NB4 (cell line): ENCODE measurements at regions not wholly inside any gene's neighbourhood (a gene's known extent, or its start where the extent isn't known, plus 50 kb on each side); places are given as distances from the start of the nearest gene placed in this dataset.

Experiments used
- DNase-seq: peaks from one replicate; pipeline ENCODE4 v3.0.0; 2010; ENCODE audit warnings: low read depth
- H3K4me3 ChIP-seq: one replicate; pipeline ENCODE4 v1.5.1; 2011; ENCODE audit warnings: mild to moderate bottlenecking, low read depth, low read length, moderate library complexity
- MYC ChIP-seq: IDR thresholded peaks from 2 replicates; pipeline ENCODE4 v1.6.1; 2011; ENCODE audit warnings: low read depth, low read length
- POLR2A ChIP-seq: IDR thresholded peaks from 2 replicates; pipeline ENCODE4 v1.6.1; 2011; ENCODE audit warnings: mild to moderate bottlenecking; ENCODE audit not compliant: insufficient read length; ENCODE audit errors: extremely low read depth
- TF ChIP-seq, protein P1 (sequence below): IDR thresholded peaks from 2 replicates; pipeline ENCODE4 v1.6.1; 2011; ENCODE audit warnings: low read depth, low read length
- TF ChIP-seq, protein P2 (sequence below): IDR thresholded peaks from one replicate; pipeline ENCODE4 v1.5.1; 2012; ENCODE audit warnings: low read depth, low read length

DNA sequence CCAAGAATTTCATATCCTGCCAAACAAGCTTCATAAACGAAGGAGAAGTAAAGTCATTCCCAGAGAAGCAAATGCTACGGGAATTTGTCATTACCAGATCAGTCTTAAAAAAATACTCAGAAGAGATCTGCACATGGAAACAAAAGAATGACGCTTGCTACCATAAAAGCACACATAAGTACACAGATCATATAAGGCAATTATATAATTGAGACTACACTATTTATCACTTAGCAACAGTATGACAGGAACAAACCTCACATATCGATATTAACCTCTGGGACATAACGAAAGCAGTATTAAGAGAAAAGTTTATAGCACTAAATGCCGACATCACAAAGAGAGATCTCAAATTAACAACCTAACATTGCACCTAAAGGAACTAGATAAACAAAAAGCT lies 67.6 kb upstream of the TMEM200A start:
- TF ChIP-seq POLR2A (no peak), MYC (no peak)
- TF ChIP-seq, protein P1, sequence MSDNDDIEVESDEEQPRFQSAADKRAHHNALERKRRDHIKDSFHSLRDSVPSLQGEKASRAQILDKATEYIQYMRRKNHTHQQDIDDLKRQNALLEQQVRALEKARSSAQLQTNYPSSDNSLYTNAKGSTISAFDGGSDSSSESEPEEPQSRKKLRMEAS = no peak
- TF ChIP-seq, protein P2, sequence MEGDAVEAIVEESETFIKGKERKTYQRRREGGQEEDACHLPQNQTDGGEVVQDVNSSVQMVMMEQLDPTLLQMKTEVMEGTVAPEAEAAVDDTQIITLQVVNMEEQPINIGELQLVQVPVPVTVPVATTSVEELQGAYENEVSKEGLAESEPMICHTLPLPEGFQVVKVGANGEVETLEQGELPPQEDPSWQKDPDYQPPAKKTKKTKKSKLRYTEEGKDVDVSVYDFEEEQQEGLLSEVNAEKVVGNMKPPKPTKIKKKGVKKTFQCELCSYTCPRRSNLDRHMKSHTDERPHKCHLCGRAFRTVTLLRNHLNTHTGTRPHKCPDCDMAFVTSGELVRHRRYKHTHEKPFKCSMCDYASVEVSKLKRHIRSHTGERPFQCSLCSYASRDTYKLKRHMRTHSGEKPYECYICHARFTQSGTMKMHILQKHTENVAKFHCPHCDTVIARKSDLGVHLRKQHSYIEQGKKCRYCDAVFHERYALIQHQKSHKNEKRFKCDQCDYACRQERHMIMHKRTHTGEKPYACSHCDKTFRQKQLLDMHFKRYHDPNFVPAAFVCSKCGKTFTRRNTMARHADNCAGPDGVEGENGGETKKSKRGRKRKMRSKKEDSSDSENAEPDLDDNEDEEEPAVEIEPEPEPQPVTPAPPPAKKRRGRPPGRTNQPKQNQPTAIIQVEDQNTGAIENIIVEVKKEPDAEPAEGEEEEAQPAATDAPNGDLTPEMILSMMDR = no peak
- H3K4me3 ChIP-seq = no peak overlapping the region
- no peak for DNase-seq

DNA sequence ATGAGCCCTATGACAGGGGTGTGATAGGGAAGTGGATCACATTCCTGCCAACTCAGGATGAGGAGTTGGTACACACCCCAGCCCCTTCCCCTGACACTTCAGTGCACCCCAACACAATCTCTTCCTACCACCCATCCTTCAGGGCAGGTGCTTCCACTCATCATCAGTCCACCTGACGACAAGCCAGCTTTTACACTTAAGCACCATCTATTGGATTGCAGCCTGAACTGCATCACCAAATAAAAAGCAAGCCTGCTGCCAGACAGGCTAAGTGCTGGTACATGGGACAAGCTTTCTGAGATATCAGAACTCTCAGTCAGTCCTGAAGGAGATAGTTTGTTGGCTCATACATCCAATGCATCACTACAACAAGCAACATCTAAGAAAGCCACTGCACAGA lies 69.0 kb upstream of the TMEM200A start:
- DNase-seq = no peak
- no peak overlapping the region for H3K4me3 ChIP-seq
- TF ChIP-seq, protein P1 = no peak
- TF ChIP-seq MYC (no peak), POLR2A (no peak)
- TF ChIP-seq, protein P2 = no peak

DNA sequence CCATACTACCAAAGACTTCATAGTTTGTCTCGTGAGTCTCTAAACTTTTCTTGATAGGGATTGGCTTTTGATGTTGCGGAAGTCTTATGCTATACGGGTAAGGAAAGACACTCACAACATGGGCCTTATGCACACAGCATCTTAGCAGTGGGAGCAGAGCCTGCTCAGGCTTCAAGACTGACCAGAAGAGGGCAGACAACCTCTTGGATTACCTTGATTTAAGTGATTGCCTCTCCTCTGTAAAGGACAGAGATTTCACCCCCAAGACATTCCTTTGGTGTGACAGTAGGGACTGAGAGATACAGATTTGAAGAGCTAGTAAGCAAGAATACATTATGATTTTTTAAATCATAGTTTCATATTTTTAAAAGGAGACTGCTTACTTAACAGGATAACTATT lies 71.0 kb upstream of the SAMD3 start:
- peak; percentile 57 for DNase-seq
- TF ChIP-seq POLR2A = no peak
- TF ChIP-seq, protein P2 = peak; percentile 42
- H3K4me3 ChIP-seq = no peak overlapping the region

DNA sequence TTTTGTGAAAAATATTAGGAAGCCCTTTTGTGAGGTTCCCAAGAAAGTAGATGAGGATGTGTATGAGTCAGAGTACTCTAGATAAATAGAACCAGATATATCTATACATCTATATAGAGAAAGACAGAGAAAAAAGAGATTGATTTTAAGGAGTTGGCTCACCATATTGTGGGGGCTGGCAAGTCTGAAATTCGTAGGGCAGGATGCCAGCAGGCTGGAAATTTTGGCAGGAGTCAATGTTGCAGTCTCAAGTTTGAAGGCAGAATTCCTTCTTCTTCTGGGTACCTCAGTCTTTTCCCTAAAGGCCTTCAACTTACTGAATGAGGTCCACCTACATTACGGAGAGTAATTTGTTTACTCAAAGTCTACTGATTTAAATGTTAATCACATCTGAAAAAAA lies 65.3 kb upstream of the SAMD3 start:
- DNase-seq = no peak
- TF ChIP-seq, protein P2 = no peak
- TF ChIP-seq MYC (no peak), POLR2A (no peak)
- TF ChIP-seq, protein P1 = no peak
- no peak overlapping the region for H3K4me3 ChIP-seq

DNA sequence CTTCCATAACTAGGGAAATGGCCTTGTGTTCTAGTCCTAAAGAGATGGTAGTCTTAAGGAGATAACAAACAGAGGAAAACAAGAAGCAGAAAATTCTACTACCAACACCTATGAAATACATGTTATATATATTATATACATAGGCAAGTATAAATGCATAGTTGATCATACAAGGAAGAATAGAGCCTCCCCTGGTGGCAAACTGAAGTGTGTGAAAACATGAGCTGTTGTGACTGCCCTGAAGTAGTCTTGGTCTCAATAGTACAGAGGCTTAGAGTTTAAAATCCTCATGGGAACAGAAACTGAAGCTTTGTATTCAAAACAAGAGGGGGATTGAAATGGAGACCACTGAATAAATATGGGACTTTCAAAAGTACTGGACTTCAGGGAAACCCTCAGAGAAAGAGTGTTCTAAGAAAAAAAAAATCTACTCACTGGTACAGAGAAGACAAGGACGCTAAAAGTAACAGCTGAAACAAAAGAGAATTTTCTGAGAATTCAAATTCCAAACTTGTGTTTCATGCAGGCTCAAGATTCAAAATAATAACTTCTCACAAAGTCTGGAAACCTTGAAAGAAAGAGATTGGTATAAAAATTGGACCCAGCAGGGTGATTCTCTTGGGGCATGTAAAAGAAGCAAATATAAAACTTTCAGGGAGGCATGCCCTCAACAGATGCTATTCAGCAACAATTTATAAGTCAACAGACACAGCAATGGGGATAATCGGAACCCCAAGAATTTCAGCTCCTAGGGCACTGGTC lies 59.7 kb upstream of the SAMD3 start:
- TF ChIP-seq POLR2A (no peak), MYC (no peak)
- TF ChIP-seq, protein P2 = peak; percentile 13
- no peak overlapping the region for H3K4me3 ChIP-seq
- peak; percentile 21 for DNase-seq

DNA sequence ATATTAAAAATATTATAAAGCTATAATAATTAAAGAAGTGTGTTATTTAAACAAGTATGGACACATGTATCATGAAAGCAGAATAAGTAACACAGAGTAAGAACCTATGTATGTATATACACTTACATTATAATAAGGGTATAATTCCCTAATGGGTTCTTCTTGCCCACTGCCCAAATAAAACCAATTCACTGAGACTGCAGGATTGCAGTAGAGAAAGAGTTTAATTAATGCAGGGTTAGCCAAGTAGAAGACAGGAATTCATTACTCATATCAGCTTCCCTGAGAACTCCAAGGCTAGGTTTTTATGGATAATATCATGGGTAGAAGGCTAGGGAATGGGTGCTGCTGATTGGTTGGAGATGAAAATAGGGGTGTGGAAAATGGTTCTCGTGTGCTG lies 53.8 kb upstream of the SAMD3 start:
- no peak overlapping the region for H3K4me3 ChIP-seq
- DNase-seq = no peak
- TF ChIP-seq, protein P2 = no peak
- TF ChIP-seq MYC (no peak), POLR2A (no peak)
- TF ChIP-seq, protein P1 = no peak
